GM18868 (cell line): ENCODE measurements at regions not wholly inside any gene's neighbourhood (a gene's known extent, or its start where the extent isn't known, plus 50 kb on each side); places are given as distances from the start of the nearest gene placed in this dataset.

Source experiments
- ATAC-seq: cut with Tn5 transposase; IDR thresholded peaks from one replicate; pipeline ENCODE4 v1.9.1; 2021; ENCODE audit warnings: mild to moderate bottlenecking, moderate library complexity; ENCODE audit not compliant: unreplicated experiment

GRCh38 chr2:58870704-58871103 is 629.6 kb upstream of the FANCL start:
- ATAC-seq, result peak; percentile 42

- no peak for ATAC-seq
Measured at GRCh38 chr2:58866946-58867345, 625.8 kb upstream of the FANCL start.

GRCh38 chr2:58866527-58866926 is 625.4 kb upstream of the FANCL start:
- ATAC-seq, result no peak

- ATAC-seq, result peak; percentile 24
Measured at GRCh38 chr2:58866040-58866439, 624.9 kb upstream of the FANCL start.

GRCh38 chr2:58865436-58865835 is 624.3 kb upstream of the FANCL start:
- ATAC-seq, result peak; percentile 65

GRCh38 chr2:58862244-58862643 is 621.1 kb upstream of the FANCL start:
- ATAC-seq, result peak; percentile 58

GRCh38 chr2:58860586-58860985 is 619.5 kb upstream of the FANCL start:
- ATAC-seq, result no peak

GRCh38 chr2:58856100-58856499 is 615.0 kb upstream of the FANCL start:
- ATAC-seq, result no peak

GRCh38 chr2:58853420-58853819 is 612.3 kb upstream of the FANCL start:
- ATAC-seq, result no peak

- ATAC-seq, result no peak
Measured at GRCh38 chr2:58852905-58853304, 611.8 kb upstream of the FANCL start.

- no peak for ATAC-seq
Measured at GRCh38 chr2:58852243-58852642, 611.1 kb upstream of the FANCL start.

GRCh38 chr2:58851598-58851997 is 610.5 kb upstream of the FANCL start:
- no peak for ATAC-seq

GRCh38 chr2:58845011-58845410 is 603.9 kb upstream of the FANCL start:
- no peak for ATAC-seq

GRCh38 chr2:58842501-58843155 is 601.5 kb upstream of the FANCL start:
- ATAC-seq, result no peak

GRCh38 chr2:58834404-58834803 is 593.3 kb upstream of the FANCL start:
- ATAC-seq, result no peak

GRCh38 chr2:58826795-58827194 is 585.7 kb upstream of the FANCL start:
- ATAC-seq, result no peak

GRCh38 chr2:58812771-58813344 is 571.7 kb upstream of the FANCL start:
- no peak for ATAC-seq

- no peak for ATAC-seq
Measured at GRCh38 chr2:58805126-58805525, 564.0 kb upstream of the FANCL start.

- peak; percentile 71 for ATAC-seq
Measured at GRCh38 chr2:58803192-58803591, 562.1 kb upstream of the FANCL start.

- no peak for ATAC-seq
Measured at GRCh38 chr2:58800881-58801280, 559.8 kb upstream of the FANCL start.

GRCh38 chr2:58798676-58799208 is 557.6 kb upstream of the FANCL start:
- ATAC-seq, result no peak

GRCh38 chr2:58796239-58796910 is 555.2 kb upstream of the FANCL start:
- no peak for ATAC-seq
